Suppressor macrophage treated with lipopolysaccharide for 4 hours (primary cell): ENCODE measurements at regions not wholly inside any gene's neighbourhood (a gene's known extent, or its start where the extent isn't known, plus 50 kb on each side); places are given as distances from the start of the nearest gene placed in this dataset.

Experiments
- DNase-seq: peaks from one replicate; pipeline ENCODE4 v3.0.0-alpha.2; 2020

GRCh38 chr15:72964542-72964941 is 87.7 kb upstream of the NEO1 start:
- DNase-seq, result no peak

DNA sequence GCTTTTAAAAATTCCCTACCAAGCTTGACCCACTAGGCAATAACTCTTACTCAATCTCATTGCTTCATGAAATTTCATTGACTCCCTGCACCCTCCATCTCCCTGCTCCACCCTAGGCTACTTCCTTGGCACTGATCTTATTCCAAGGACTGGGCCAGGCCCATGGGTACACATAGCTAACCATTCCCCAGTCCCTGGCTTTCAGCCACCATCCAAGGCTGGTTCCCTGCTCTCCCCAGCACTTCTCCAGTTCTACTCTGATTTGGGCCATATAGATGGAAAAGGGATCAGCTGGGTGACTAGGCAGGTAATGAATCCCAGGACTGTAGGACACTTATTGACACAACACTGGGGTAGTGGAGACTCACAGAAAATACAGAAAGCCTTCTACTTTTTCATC is 88.1 kb upstream of the NEO1 start:
- no peak for DNase-seq

DNA sequence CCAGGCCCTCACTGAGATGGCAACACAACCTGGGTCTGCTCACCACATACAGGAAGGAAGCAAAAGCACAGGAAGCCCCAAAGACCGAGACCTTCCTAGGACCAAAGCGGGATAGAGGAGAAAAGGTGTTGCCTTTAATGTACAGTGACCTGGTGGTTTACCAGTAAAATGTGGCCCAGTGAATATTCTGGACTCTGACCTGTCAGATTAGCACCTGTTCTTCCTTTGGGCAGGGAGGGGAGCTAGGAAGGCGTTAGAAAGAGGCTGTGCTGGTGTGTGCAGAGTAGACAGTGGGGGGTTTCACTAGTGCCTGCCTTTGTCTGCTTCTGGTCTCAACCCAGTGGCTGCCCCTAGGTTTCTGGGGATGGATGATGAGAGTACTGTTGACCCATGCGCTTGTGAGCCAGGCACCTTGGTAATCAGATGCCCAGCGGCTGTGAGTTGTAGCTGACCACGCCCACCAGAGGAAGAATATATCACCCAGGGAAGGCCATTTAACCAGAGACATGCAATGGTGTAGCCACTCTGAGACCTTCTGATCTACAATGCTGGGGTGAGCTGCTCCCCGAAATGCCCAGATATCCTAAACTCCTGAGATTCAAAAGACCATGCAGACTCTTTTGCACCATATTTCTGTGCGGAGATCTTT is 90.1 kb upstream of the NEO1 start:
- DNase-seq, result no peak

DNA sequence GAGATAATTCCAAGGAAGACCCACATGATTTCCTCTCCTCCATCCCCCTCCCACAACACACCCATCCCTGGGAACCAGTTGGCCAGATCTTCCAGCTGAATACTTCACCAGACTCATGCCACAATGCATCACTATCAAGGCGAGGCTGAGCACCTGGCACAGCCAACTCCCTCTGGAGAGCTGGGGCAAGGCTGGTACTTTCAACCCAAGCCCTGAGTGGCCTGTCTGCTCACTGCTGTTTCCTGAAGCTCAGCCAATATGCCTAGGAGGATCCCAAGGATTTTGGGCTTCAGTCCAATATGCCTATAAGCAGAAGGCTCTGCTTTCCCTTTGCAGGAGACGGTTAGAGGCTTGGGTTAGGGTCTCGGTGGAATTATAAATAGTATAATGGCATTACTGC is 90.9 kb upstream of the NEO1 start:
- no peak for DNase-seq

- no peak for DNase-seq
These were observed 93.6 kb upstream of the NEO1 start for GRCh38 chr15:72958634-72959033.

GRCh38 chr15:72953306-72953705 is 99.0 kb upstream of the NEO1 start:
- no peak for DNase-seq

DNA sequence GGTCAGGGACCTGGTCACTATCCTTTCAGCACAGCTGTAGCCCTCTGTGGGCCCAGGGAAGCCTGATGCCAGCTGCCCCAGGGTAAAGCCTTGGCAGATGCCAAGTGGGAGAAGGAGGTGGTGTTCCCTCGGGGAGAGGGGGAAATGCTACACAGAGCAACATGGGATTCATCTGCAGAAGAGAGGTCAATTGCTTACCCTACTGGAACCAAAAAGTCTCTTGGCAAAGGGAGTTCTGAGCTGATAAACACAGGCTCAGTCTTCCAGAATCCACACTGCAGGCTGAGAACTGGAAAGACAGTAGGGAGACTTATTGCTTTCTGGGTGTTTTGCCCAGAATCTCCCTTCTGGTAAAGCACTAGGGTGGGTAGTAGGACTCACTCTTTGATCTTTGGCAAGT is 100.1 kb upstream of the NEO1 start:
- DNase-seq, result no peak

DNA sequence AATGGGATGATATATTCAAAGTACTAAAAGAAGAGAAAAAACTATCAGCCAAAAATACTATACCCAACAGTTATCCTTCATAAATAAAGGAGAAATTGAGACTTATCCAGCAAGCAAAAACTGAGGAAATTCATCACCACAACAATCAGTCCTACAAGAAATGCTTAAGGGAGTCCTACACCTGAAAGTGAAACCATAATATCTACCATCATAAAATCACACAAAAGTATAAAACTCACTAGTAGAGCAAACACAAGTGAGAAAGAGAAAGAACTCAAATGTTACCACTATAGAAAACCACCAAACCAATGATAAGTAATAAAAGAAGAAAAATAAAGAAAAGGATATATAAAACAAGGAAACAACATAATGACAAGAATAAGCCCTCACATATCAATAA is 103.6 kb upstream of the NEO1 start:
- DNase-seq, result no peak

DNA sequence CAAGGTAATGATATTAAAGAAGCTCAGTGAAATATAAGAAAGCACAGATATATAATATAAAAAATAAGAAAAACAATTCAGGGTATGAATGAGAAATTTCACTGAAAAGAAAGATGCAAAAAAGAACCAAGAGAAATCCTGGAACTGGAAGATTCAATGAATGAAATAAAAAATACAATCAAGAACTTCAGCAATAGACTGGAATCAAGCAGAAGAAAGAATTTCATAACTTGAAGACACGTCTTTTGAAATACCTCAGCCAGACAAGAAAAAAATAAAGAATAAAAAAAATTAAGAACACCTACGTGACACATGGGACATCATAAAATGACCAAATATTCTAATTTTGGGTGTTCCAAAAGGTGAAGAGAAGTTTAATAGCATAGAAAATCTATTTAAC is 104.6 kb upstream of the NEO1 start:
- DNase-seq, result no peak

DNA sequence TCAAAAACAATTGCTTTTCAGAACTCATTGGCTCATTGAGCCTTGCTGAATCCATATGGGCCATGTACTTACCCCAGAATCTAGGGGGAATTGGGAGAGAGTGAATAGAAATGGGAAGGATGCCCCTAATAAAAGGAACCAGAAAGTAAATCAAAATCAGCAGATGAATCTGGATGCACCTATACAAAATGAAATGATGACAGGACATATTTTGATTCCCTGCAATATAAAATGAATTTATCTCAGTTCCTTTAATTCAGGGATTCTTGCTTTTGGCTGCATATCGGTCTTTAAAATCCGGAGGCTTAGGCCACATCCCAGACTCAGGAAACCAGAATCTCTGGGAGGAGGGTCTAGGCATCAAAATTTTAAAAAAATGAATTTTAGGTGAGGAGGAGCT is 107.7 kb upstream of the NEO1 start:
- no peak for DNase-seq

GRCh38 chr15:72940229-72940622 is 112.0 kb upstream of the NEO1 start:
- no peak for DNase-seq

DNA sequence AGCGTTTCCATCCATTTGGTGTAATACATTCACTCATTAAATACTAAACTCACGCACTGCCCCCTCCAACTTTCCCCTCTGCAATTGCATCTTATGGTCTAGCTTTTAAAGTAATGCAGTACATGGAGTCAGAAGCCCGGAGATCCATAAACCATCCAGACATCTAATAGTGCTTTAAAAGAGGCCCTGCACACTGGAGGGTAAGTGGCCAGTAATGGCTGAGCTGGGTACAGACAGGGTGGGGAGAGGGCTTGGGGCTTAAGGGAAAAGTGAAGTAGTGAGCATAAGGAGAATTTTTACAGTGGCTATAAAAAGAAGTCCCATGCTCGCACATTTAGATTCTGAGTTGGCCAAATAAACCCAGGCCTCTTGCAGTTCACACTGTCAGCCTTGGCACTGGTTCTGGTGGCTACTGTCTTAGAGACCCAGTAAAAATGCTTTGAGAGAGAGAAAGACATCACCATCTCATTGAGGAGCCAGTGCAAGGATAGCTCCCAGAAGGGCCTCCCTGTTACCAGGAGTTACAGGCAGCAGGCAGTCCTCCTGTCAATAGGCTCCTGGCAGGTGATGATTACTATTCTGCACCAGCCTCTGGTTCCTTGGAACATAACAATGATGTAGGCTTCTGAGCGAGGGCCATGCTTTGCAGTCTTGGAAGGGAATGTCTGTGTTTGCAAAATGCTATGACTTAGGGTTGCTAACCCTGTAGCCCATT is 112.6 kb upstream of the NEO1 start:
- no peak for DNase-seq

GRCh38 chr15:72936691-72937679 is 115.3 kb upstream of the NEO1 start:
- no peak for DNase-seq

GRCh38 chr15:72936237-72936636 is 116.0 kb upstream of the NEO1 start:
- DNase-seq, result no peak

- DNase-seq, result no peak
These were observed 116.7 kb upstream of the NEO1 start for GRCh38 chr15:72935521-72935920.

DNA sequence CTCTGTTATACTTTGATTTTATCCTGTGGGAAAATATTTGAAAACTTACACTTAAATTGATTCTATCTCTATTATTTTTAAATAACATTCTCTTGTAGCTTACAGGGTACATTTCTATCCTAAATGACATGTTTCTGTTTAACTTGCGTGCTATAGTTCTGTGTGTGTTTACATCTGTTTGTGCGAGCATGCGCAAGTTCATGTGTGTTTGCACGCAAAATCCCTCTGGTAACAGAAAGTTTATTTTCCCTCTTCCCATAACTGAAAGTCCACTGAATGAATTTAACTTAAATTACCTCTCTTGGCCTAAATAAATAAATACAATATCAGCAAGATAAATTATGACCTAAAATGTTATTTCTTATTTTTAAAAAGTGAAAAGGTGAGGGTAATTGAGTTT is 117.3 kb upstream of the NEO1 start:
- no peak for DNase-seq

DNA sequence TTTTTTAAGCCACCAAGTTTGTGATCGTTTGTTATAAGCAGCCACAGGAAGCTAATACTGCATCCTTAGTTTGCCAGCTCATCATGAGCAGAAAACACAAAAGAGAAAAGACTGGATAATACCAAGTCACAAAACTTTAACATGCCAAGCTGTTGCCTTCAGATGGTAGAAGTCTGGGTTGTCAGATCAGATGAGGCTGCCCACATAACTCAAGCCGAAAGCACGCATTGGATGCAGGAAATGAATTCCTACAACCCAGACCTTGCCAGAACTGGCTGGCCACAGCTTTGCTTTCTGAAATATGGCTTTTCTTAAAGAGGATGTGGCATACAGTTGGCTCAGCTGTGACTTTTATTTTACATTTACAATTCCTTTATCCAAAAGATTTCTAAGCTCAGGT is 118.3 kb upstream of the NEO1 start:
- no peak for DNase-seq

GRCh38 chr15:72932472-72932871 is 119.8 kb upstream of the NEO1 start:
- DNase-seq, result no peak

- DNase-seq, result no peak
These were observed 124.8 kb upstream of the NEO1 start for GRCh38 chr15:72927451-72927850.

DNA sequence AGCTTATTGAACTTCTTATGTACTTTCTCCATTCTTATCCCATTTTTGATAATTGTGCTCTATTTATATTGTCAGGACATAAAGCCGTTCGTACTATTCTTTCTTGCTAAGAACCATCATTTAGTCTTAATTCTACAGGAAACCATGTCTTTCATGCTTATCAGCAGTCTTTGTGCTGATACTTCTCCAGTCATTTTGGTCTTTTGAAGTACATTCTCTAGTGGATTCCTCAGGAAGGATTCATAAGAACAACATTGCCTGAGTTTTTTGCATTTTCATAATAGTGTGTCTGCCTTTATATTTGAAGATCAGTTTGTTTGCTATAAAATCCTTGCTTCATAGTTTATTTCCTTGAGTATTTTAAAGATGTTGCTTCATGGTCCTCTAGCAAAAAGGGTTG is 126.6 kb upstream of the NEO1 start:
- DNase-seq, result no peak

DNA sequence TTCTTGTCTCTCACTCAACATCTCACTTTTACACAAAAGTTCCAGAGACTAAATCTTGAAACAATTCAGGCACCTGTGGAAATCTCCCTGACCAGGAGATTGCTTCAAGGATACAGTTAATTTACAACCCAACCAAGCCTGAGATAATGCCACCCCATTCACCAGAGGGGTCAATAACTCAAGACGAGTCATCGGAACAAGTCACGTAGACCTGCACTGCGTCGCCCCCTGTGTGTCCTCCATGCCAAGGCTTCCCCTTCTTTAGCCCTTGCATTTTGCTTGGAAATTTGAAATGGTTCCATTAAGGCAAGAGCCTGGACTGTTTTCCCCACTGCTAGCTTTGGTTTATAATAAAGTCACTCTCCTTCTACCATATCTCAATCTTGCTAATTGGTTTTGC is 129.0 kb upstream of the NEO1 start:
- no peak for DNase-seq

GRCh38 chr15:72920551-72920950 is 131.7 kb upstream of the NEO1 start:
- no peak for DNase-seq

DNA sequence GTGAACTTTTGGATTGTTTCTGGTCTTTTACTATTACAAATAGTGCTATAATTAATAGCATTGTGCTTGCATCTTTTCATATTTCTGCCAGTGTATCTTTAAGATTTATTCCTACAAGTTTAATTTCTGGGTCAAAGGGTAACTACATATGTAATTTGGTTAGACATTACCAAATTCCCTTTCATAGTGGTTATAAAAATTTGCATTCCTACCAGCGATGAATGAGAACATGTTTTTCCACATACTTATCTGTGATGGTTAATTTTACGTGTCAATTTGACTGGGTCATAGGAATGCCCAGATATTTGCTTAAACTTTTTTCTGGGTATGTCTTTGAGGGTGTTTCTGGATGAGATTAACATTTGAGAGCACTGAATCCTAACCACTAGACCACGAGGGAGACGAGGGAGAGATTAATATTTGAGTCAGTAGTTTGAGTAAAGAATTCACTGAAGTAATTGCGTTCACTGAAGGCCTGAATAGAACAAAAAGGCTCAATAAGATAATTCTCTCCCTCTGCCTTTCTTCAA is 132.3 kb upstream of the NEO1 start:
- no peak for DNase-seq

GRCh38 chr15:72916897-72917296 is 133.3 kb upstream of the ADPGK start:
- no peak for DNase-seq
